ENCODE measurements at regions not wholly inside any gene's neighbourhood (a gene's known extent, or its start where the extent isn't known, plus 50 kb on each side); places are given as distances from the start of the nearest gene placed in this dataset.
A peak's percentile ranks its signal among the peaks of the same experiment; 100 is the strongest.
"Not testable (repeated sequence)": the region's sequence is repeated elsewhere in the genome, so short reads cannot be mapped to it uniquely, and the experiment has no call there.

- in situ Hi-C loops (cut with HindIII; ENCODE audit: low pct_ligation_motif_present, low sequenced_read_pairs): no loop called here
- peak; percentile 12 for DNase-seq
- peak; percentile 65 for TF ChIP-seq CTCF (IDR thresholded peaks at IDR 0.05; ENCODE audit: low read depth, low read length, missing control alignments)
- Histone ChIP-seq H3K4me3 (ENCODE audit: low read depth, low read length) (no peak overlapping the region), H3K27ac (no peak overlapping the region), H3K27me3 (replicated peaks) (peaks cover 8% of the 10 kb centered on the region), H3K36me3 (replicated peaks) (no peaks in the 10 kb centered on the region)
Observed at GRCh38 chrX:3811331-3812311, 98.2 kb upstream of the PRKX start.

GRCh38 chrX:3807906-3808305 lies 94.5 kb upstream of the PRKX start:
- Histone ChIP-seq H3K27ac (no peak overlapping the region), H3K4me3 (ENCODE audit: low read depth, low read length) (no peak overlapping the region), H3K27me3 (replicated peaks) (peaks cover 9% of the 10 kb centered on the region), H3K36me3 (replicated peaks) (no peaks in the 10 kb centered on the region)
- TF ChIP-seq CTCF (IDR thresholded peaks at IDR 0.05; ENCODE audit: low read depth, low read length, missing control alignments): no peak
- in situ Hi-C loops (cut with HindIII; ENCODE audit: low pct_ligation_motif_present, low sequenced_read_pairs): no loop called here
- no peak for DNase-seq

GRCh38 chrX:3806630-3807029 lies 93.2 kb upstream of the PRKX start:
- in situ Hi-C loops (cut with HindIII; ENCODE audit: low pct_ligation_motif_present, low sequenced_read_pairs): no loop called here
- TF ChIP-seq CTCF (IDR thresholded peaks at IDR 0.05; ENCODE audit: low read depth, low read length, missing control alignments): no peak
- H3K27ac ChIP-seq: no peak overlapping the region
- H3K4me3 ChIP-seq (ENCODE audit: low read depth, low read length): no peak overlapping the region
- DNase-seq: no peak
- H3K27me3 ChIP-seq (replicated peaks): peaks cover 9% of the 10 kb centered on the region
- H3K36me3 ChIP-seq (replicated peaks): no peaks in the 10 kb centered on the region

GRCh38 chrX:3803713-3804112 lies 90.3 kb upstream of the PRKX start:
- no peaks in the 10 kb centered on the region for H3K36me3 ChIP-seq (replicated peaks)
- peaks cover 9% of the 10 kb centered on the region for H3K27me3 ChIP-seq (replicated peaks)
- in situ Hi-C loops (cut with HindIII; ENCODE audit: low pct_ligation_motif_present, low sequenced_read_pairs): no loop called here
- no peak for DNase-seq
- H3K4me3 ChIP-seq (ENCODE audit: low read depth, low read length): no peak overlapping the region
- no peak for TF ChIP-seq CTCF (IDR thresholded peaks at IDR 0.05; ENCODE audit: low read depth, low read length, missing control alignments)
- no peak overlapping the region for H3K27ac ChIP-seq

- peaks cover 9% of the 10 kb centered on the region for H3K27me3 ChIP-seq (replicated peaks)
- no peak for TF ChIP-seq CTCF (IDR thresholded peaks at IDR 0.05; ENCODE audit: low read depth, low read length, missing control alignments)
- no peak for DNase-seq
- no peak overlapping the region for H3K27ac ChIP-seq
- H3K4me3 ChIP-seq (ENCODE audit: low read depth, low read length): no peak overlapping the region
- in situ Hi-C loops (cut with HindIII; ENCODE audit: low pct_ligation_motif_present, low sequenced_read_pairs): no loop called here
- H3K36me3 ChIP-seq (replicated peaks): no peaks in the 10 kb centered on the region
Observed at GRCh38 chrX:3803305-3803704, 89.9 kb upstream of the PRKX start.

- H3K27ac ChIP-seq; H3K27me3 ChIP-seq (replicated peaks); DNase-seq; H3K4me3 ChIP-seq (ENCODE audit: low read depth, low read length); in situ Hi-C loops (cut with HindIII; ENCODE audit: low pct_ligation_motif_present, low sequenced_read_pairs); H3K36me3 ChIP-seq (replicated peaks): not testable (repeated sequence)
Observed at GRCh38 chrX:3795411-3795810, 82.0 kb upstream of the PRKX start.

Data from brain microvascular endothelial cell (primary cell).